ENCODE measurements at regions not wholly inside any gene's neighbourhood (a gene's known extent, or its start where the extent isn't known, plus 50 kb on each side); places are given as distances from the start of the nearest gene placed in this dataset.
"Not testable (repeated sequence)": the region's sequence is repeated elsewhere in the genome, so short reads cannot be mapped to it uniquely, and the experiment has no call there.

- not testable (repeated sequence) for TF ChIP-seq CTCF, POLR2A, POLR2AphosphoS5 (IDR thresholded peaks at IDR 0.05)
These were observed 66.8 kb upstream of the CSNK1A1L start for GRCh38 chr13:37172226-37172625.
